ENCODE measurements at regions not wholly inside any gene's neighbourhood (a gene's known extent, or its start where the extent isn't known, plus 50 kb on each side); places are given as distances from the start of the nearest gene placed in this dataset.
"Not testable (repeated sequence)": the region's sequence is repeated elsewhere in the genome, so short reads cannot be mapped to it uniquely, and the experiment has no call there.

GRCh38 chr12:42030588-42030987 lies 114.1 kb downstream of the GXYLT1 start:
- no peak for ATAC-seq (ENCODE audit: insufficient number of reproducible peaks, low FRiP score, low read depth)
- H3K9me3 ChIP-seq, result no peaks in the 10 kb centered on the region
- H3K27me3 ChIP-seq (replicated peaks; ENCODE audit: insufficient read depth), result no peaks in the 10 kb centered on the region
- no peak overlapping the region for H3K27ac ChIP-seq
- no peaks in the 10 kb centered on the region for H3K36me3 ChIP-seq
- DNase-seq (ENCODE audit: low spot score), result no peak
- TF ChIP-seq, protein P1, sequence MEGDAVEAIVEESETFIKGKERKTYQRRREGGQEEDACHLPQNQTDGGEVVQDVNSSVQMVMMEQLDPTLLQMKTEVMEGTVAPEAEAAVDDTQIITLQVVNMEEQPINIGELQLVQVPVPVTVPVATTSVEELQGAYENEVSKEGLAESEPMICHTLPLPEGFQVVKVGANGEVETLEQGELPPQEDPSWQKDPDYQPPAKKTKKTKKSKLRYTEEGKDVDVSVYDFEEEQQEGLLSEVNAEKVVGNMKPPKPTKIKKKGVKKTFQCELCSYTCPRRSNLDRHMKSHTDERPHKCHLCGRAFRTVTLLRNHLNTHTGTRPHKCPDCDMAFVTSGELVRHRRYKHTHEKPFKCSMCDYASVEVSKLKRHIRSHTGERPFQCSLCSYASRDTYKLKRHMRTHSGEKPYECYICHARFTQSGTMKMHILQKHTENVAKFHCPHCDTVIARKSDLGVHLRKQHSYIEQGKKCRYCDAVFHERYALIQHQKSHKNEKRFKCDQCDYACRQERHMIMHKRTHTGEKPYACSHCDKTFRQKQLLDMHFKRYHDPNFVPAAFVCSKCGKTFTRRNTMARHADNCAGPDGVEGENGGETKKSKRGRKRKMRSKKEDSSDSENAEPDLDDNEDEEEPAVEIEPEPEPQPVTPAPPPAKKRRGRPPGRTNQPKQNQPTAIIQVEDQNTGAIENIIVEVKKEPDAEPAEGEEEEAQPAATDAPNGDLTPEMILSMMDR (IDR thresholded peaks at IDR 0.05), result no peak
- H3K4me1 ChIP-seq (ENCODE audit: control insufficient read depth in 1 of 2, low read depth in 2 of 2), result no peaks in the 10 kb centered on the region
- H3K4me3 ChIP-seq, result no peak overlapping the region

- no peak for DNase-seq (ENCODE audit: low spot score)
- peaks cover 0 to 9% of the 10 kb centered on the region in 2 donors for H3K4me1 ChIP-seq (ENCODE audit: control insufficient read depth in 1 of 2, low read depth in 2 of 2)
- no peak overlapping the region for H3K4me3 ChIP-seq
- TF ChIP-seq, protein P1 (IDR thresholded peaks at IDR 0.05), result no peak
- H3K36me3 ChIP-seq, result no peaks in the 10 kb centered on the region
- no peaks in the 10 kb centered on the region for H3K27me3 ChIP-seq (replicated peaks; ENCODE audit: insufficient read depth)
- no peak for ATAC-seq (ENCODE audit: insufficient number of reproducible peaks, low FRiP score, low read depth)
- H3K9me3 ChIP-seq, result no peaks in the 10 kb centered on the region
- H3K27ac ChIP-seq, result no peak overlapping the region
These were observed 117.1 kb downstream of the GXYLT1 start for GRCh38 chr12:42027546-42027945.

DNA sequence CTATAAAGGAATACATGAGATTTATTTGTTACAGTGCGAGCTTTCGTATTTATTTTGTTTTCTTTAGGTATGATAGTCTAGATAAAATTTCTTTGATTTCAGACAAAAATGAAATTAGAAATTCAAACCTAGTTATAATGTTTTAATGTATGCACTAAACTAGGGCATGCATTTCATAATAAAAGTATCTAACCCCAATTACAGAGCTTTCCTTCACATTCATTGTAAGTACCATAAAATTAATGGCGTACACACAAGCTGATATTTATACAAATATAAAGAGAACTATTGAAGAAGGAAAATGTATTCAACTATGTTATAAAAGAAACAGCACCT lies 120.2 kb downstream of the GXYLT1 start:
- no peaks in the 10 kb centered on the region for H3K36me3 ChIP-seq
- H3K9me3 ChIP-seq, result no peaks in the 10 kb centered on the region
- peaks cover 0 to 9% of the 10 kb centered on the region in 2 donors for H3K4me1 ChIP-seq (ENCODE audit: control insufficient read depth in 1 of 2, low read depth in 2 of 2)
- H3K4me3 ChIP-seq, result peak overlapping the region; percentile 72
- TF ChIP-seq, protein P1 (IDR thresholded peaks at IDR 0.05), result no peak
- no peak for DNase-seq (ENCODE audit: low spot score)
- no peaks in the 10 kb centered on the region for H3K27me3 ChIP-seq (replicated peaks; ENCODE audit: insufficient read depth)
- H3K27ac ChIP-seq, result no peak overlapping the region
- no peak for ATAC-seq (ENCODE audit: insufficient number of reproducible peaks, low FRiP score, low read depth)

DNA sequence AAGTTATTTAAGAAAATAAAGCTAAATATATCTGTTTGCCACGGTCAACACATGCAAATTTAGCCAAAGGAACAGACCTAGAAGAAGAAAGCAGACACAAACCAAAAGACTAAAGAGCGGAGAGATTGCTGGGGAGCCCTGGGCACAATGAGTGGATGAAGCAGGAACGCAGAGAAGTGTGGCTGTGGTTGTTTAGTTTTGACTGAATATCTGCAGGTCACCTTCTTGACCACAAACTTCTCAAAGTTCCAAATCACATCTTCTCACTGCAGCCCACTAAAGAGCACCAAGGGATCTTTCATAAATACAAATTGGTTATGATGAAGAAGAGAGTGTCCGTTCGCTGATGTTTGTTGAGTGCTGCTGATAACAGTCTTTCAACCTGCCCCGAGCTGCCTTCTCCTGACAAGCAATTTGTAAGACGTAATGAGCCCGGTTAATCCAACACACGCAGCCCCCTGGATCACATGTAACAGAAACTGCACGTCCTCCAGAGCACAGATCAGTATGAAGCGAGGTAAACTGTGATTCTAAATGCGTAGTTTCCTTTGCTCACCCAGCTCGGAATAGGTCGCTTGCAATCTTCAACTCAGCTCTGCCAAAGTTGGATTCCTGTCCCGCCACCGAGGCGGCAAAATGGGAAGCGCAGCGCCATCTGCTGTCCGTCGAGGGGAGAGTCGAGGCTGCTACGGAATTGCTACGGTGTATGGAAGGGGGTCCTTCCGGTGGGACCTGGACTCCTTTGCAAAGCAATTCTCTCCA lies 120.8 kb downstream of the GXYLT1 start:
- Histone ChIP-seq H3K36me3 (no peaks in the 10 kb centered on the region), H3K4me1 (ENCODE audit: control insufficient read depth in 1 of 2, low read depth in 2 of 2) (peaks cover 0 to 9% of the 10 kb centered on the region in 2 donors), H3K27me3 (replicated peaks; ENCODE audit: insufficient read depth) (no peaks in the 10 kb centered on the region), H3K4me3 (peak overlapping the region; percentile 72), H3K9me3 (no peaks in the 10 kb centered on the region), H3K27ac (peak overlapping the region in 1 of 2 donors; percentile 61)
- DNase-seq (ENCODE audit: low spot score) (peak; percentile 15), ATAC-seq (ENCODE audit: insufficient number of reproducible peaks, low FRiP score, low read depth) (peak; percentile 70)
- TF ChIP-seq, protein P1 (IDR thresholded peaks at IDR 0.05), result peak; percentile 95

GRCh38 chr12:42021937-42022336 lies 122.7 kb downstream of the GXYLT1 start:
- not testable (repeated sequence) for H3K4me3 ChIP-seq; H3K27ac ChIP-seq; H3K9me3 ChIP-seq; H3K27me3 ChIP-seq (replicated peaks; ENCODE audit: insufficient read depth); H3K36me3 ChIP-seq; ATAC-seq (ENCODE audit: insufficient number of reproducible peaks, low FRiP score, low read depth); H3K4me1 ChIP-seq (ENCODE audit: control insufficient read depth in 1 of 2, low read depth in 2 of 2); DNase-seq (ENCODE audit: low spot score)

- H3K27ac ChIP-seq, result no peak overlapping the region
- DNase-seq (ENCODE audit: low spot score) (no peak), ATAC-seq (ENCODE audit: insufficient number of reproducible peaks, low FRiP score, low read depth) (no peak)
- H3K9me3 ChIP-seq, result no peaks in the 10 kb centered on the region
- TF ChIP-seq, protein P1 (IDR thresholded peaks at IDR 0.05), result no peak
- no peak overlapping the region for H3K4me3 ChIP-seq
- H3K27me3 ChIP-seq (replicated peaks; ENCODE audit: insufficient read depth), result no peaks in the 10 kb centered on the region
- no peaks in the 10 kb centered on the region for H3K36me3 ChIP-seq
- peaks cover 0 to 9% of the 10 kb centered on the region in 2 donors for H3K4me1 ChIP-seq (ENCODE audit: control insufficient read depth in 1 of 2, low read depth in 2 of 2)
These were observed 123.2 kb downstream of the GXYLT1 start for GRCh38 chr12:42021469-42021868.
